Transverse colon (tissue), 4 donors: ENCODE measurements at regions not wholly inside any gene's neighbourhood (a gene's known extent, or its start where the extent isn't known, plus 50 kb on each side); places are given as distances from the start of the nearest gene placed in this dataset.

Source experiments
- CTCF ChIP-seq, 5 experiments: fragments of 200-600 bp in 3 of 5; fragments of 450-650 bp in 2 of 5; sonication (generic) in 3 of 5; IDR thresholded peaks; 1 replicate in 2 of 5; 2 replicates in 3 of 5; pipeline ENCODE4 v1.5.1; 2016 to 2017; ENCODE audit warnings: antibody characterized with exemption in 5 of 5, inconsistent platforms in 3 of 5, mild to moderate bottlenecking in 2 of 5, moderate library complexity in 1 of 5
- EP300 ChIP-seq: sonication (generic); formaldehyde crosslinking; IDR thresholded peaks from one replicate; pipeline ENCODE4 v1.6.1; 2017; ENCODE audit warnings: antibody characterized with exemption, low read depth
- POLR2A ChIP-seq: fragments of 450-650 bp; IDR thresholded peaks from one replicate; pipeline ENCODE4 v1.6.1; 2016; ENCODE audit warnings: antibody characterized with exemption, mild to moderate bottlenecking, moderate library complexity
- POLR2AphosphoS5 ChIP-seq, 3 donors: sonication (generic); formaldehyde crosslinking; IDR thresholded peaks; one replicate each; pipeline ENCODE4 v1.6.1; 2016; ENCODE audit warnings: antibody characterized with exemption in 3 of 3

GRCh38 chr12:58296863-58297262 is 355.5 kb downstream of the ATP23 start:
- TF ChIP-seq EP300 (no peak), CTCF (IDR thresholded peaks at IDR 0.05) (no peak), POLR2AphosphoS5 (IDR thresholded peaks at IDR 0.05) (no peak), POLR2A (no peak)
